Keratinocyte (primary cell): ENCODE measurements at regions not wholly inside any gene's neighbourhood (a gene's known extent, or its start where the extent isn't known, plus 50 kb on each side); places are given as distances from the start of the nearest gene placed in this dataset.

Source experiments
- CTCF ChIP-seq, 3 experiments: IDR thresholded peaks in 1 of 3; conservative IDR thresholded peaks in 1 of 3; optimal IDR thresholded peaks in 1 of 3; 2 replicates in 2 of 3; 3 replicates in 1 of 3; pipeline versions ENCODE3 to v1.5.1; 2011; ENCODE audit warnings: low read length in 3 of 3, mild to moderate bottlenecking in 3 of 3, moderate library complexity in 2 of 3, control low read depth in 1 of 3, inconsistent platforms in 1 of 3; ENCODE audit not compliant: insufficient read depth in 2 of 3; ENCODE audit errors: extremely low read depth in 1 of 3
- EZH2 ChIP-seq: IDR thresholded peaks from one replicate; pipeline ENCODE4 v1.6.1; 2012; ENCODE audit warnings: inconsistent platforms, mild to moderate bottlenecking, low read length, moderate library complexity

GRCh38 chr10:34869135-34869836 is 54.2 kb upstream of the PARD3 start:
- TF ChIP-seq CTCF (optimal IDR thresholded peaks at IDR 0.05 in 1 of 3, IDR thresholded peaks at IDR 0.05 in 1 of 3, conservative IDR thresholded peaks at IDR 0.05 in 1 of 3; ENCODE audit: extremely low read depth in 1 of 3, insufficient read depth in 2 of 3, low read length in 3 of 3), result no peak
- TF ChIP-seq EZH2, result no peak
